C4-2B (cell line): ENCODE measurements at regions not wholly inside any gene's neighbourhood (a gene's known extent, or its start where the extent isn't known, plus 50 kb on each side); places are given as distances from the start of the nearest gene placed in this dataset.

Source experiments
- CTCF ChIP-seq: fragments of 450-650 bp; conservative IDR thresholded peaks from 2 replicates; pipeline ENCODE4 v1.5.1; 2017; ENCODE audit warnings: mild to moderate bottlenecking
- ZFX ChIP-seq: fragments of 450-650 bp; IDR thresholded peaks from 2 replicates; pipeline ENCODE4 v1.6.1; 2017

GRCh38 chr18:78924301-78924700 is 55.3 kb upstream of the SALL3 start:
- TF ChIP-seq CTCF (no peak), ZFX (no peak)
